GM12891 (cell line): ENCODE measurements at regions not wholly inside any gene's neighbourhood (a gene's known extent, or its start where the extent isn't known, plus 50 kb on each side); places are given as distances from the start of the nearest gene placed in this dataset.

Experiments used
- POLR2A ChIP-seq: IDR thresholded peaks from 2 replicates; pipeline ENCODE4 v1.6.1; 2011; ENCODE audit warnings: low read depth, low read length, control low read depth
- POLR2AphosphoS5 ChIP-seq: IDR thresholded peaks from 2 replicates; pipeline ENCODE4 v1.6.1; 2011; ENCODE audit warnings: low read depth, low read length, control low read depth
- SPI1 ChIP-seq: IDR thresholded peaks from 2 replicates; pipeline ENCODE4 v1.6.1; 2011; ENCODE audit warnings: low read depth, low read length, control low read depth
- TAF1 ChIP-seq: IDR thresholded peaks from 2 replicates; pipeline ENCODE4 v1.6.1; 2011; ENCODE audit warnings: low read depth, low read length, control low read depth

GRCh38 chr2:150997066-150997465 lies 264.6 kb downstream of the RBM43 start:
- TF ChIP-seq POLR2A, result no peak
- no peak for TF ChIP-seq POLR2AphosphoS5
- TF ChIP-seq TAF1, result no peak
- no peak for TF ChIP-seq SPI1
